NB4 (cell line): ENCODE measurements at regions not wholly inside any gene's neighbourhood (a gene's known extent, or its start where the extent isn't known, plus 50 kb on each side); places are given as distances from the start of the nearest gene placed in this dataset.

Experiments used
- DNase-seq: peaks from one replicate; pipeline ENCODE4 v3.0.0; 2010; ENCODE audit warnings: low read depth
- H3K4me3 ChIP-seq: one replicate; pipeline ENCODE4 v1.5.1; 2011; ENCODE audit warnings: mild to moderate bottlenecking, low read depth, low read length, moderate library complexity
- MYC ChIP-seq: IDR thresholded peaks from 2 replicates; pipeline ENCODE4 v1.6.1; 2011; ENCODE audit warnings: low read depth, low read length
- POLR2A ChIP-seq: IDR thresholded peaks from 2 replicates; pipeline ENCODE4 v1.6.1; 2011; ENCODE audit warnings: mild to moderate bottlenecking; ENCODE audit not compliant: insufficient read length; ENCODE audit errors: extremely low read depth
- TF ChIP-seq, protein P1 (sequence below): IDR thresholded peaks from one replicate; pipeline ENCODE4 v1.5.1; 2012; ENCODE audit warnings: low read depth, low read length
- TF ChIP-seq, protein P2 (sequence below): IDR thresholded peaks from 2 replicates; pipeline ENCODE4 v1.6.1; 2011; ENCODE audit warnings: low read depth, low read length

DNA sequence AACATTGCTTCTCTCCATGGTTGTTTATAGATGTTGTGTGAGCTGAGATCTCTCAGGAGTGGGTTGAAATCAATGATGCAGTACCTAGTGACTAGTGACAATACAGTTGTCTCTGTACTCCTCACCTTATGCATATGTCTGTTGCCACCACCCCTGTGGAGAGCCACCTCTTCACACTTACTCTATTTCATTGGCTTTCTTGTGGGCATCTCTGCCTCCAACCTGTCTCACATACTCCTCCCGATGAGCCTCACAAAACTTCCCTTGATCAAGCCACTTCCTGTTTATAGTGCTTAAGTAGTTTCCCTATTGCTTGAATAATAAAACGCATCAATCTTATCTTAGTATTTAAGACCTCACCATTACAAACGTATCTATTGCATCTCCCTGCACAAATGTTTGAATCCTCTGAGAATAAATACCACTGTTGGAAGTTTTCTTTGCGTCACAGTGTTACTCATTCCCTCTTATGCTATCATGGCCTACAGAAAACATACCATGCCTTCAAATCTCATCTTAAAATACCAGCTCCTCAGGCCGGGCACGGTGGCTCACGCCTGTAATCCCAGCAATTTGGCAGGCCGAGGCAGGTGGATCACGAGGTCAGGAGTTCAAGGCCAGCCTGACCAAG, 54.7 kb upstream of the GREM2 start:
- no peak for DNase-seq
- no peak overlapping the region for H3K4me3 ChIP-seq
- TF ChIP-seq POLR2A (no peak), MYC (no peak)
- TF ChIP-seq, protein P1, sequence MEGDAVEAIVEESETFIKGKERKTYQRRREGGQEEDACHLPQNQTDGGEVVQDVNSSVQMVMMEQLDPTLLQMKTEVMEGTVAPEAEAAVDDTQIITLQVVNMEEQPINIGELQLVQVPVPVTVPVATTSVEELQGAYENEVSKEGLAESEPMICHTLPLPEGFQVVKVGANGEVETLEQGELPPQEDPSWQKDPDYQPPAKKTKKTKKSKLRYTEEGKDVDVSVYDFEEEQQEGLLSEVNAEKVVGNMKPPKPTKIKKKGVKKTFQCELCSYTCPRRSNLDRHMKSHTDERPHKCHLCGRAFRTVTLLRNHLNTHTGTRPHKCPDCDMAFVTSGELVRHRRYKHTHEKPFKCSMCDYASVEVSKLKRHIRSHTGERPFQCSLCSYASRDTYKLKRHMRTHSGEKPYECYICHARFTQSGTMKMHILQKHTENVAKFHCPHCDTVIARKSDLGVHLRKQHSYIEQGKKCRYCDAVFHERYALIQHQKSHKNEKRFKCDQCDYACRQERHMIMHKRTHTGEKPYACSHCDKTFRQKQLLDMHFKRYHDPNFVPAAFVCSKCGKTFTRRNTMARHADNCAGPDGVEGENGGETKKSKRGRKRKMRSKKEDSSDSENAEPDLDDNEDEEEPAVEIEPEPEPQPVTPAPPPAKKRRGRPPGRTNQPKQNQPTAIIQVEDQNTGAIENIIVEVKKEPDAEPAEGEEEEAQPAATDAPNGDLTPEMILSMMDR = no peak
- TF ChIP-seq, protein P2, sequence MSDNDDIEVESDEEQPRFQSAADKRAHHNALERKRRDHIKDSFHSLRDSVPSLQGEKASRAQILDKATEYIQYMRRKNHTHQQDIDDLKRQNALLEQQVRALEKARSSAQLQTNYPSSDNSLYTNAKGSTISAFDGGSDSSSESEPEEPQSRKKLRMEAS = no peak

DNA sequence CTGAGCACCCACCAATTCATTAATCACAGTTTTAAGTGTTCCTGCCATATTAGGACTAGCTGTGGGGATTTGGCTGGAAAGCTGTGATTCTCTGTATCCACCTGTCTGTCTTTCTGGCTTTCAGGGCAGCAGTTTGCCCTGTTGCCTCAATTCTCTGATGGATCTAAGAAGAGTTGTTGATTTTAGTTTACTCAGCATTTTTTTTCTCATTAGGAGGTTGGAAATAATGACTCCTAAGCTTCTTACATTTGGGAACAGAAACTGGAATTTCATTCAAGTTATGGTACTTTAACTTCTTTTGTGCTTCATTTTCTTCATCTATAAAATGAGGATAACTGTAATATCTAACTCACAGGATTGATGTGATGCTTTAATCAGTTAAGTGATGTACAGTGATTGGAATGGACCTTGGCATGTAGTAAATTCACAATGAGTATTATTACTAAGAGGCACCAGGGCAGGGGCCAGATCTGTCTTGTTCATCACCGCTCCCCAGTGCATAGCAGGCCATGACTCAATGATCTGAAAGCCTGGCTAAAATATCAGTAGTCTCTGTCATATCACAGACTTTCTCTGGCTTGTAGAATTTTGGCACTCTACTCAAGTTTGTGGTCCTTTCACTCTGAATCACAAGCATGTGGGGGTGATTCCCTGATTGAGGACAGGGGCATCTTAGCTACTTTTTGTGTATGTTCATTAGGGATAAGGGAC, 51.4 kb upstream of the GREM2 start:
- no peak overlapping the region for H3K4me3 ChIP-seq
- DNase-seq = no peak
- TF ChIP-seq, protein P1 = no peak
- TF ChIP-seq POLR2A (no peak), MYC (no peak)
- TF ChIP-seq, protein P2 = no peak
